RWPE1 (cell line): ENCODE measurements at regions not wholly inside any gene's neighbourhood (a gene's known extent, or its start where the extent isn't known, plus 50 kb on each side); places are given as distances from the start of the nearest gene placed in this dataset.

Source experiments
- CTCF ChIA-PET: fragments of 350-600 bp; sonication (Branson Sonifier 250); formaldehyde crosslinking; extraction: SDS; loops from one replicate; lab custom pipeline; 2021; lab: Yijun Ruan, JAX
- POLR2A ChIA-PET: fragments of 400-600 bp; formaldehyde crosslinking; extraction: SDS; loops from one replicate; lab custom pipeline; 2020; ENCODE audit warnings: antibody characterized with exemption; ENCODE audit not compliant: low non-redundant PET; lab: Yijun Ruan, JAX
- DNase-seq: peaks from one replicate; pipeline ENCODE4 v3.0.0; 2012; ENCODE audit warnings: low spot score
- H3K27ac ChIP-seq: fragments of 450-650 bp; 2 replicates; pipeline ENCODE4 v1.5.1; 2017
- CTCF ChIP-seq: fragments of 450-650 bp; conservative IDR thresholded peaks from 2 replicates; pipeline ENCODE4 v1.5.1; 2017; ENCODE audit warnings: low read depth, mild to moderate bottlenecking

- TF ChIP-seq CTCF, result no peak
- ChIA-PET CTCF (interaction anchor here (0.6 kb wide), 1 partner anchor 152 kb away, joined by 4 read pairs; no protein-coding TSS in a partner anchor), POLR2A (no interaction called here)
- no peak overlapping the region for H3K27ac ChIP-seq
- DNase-seq, result no peak
These were observed 241.3 kb downstream of the RBM43 start for GRCh38 chr2:151020411-151020810.

- POLR2A ChIA-PET, result no interaction called here
- CTCF ChIA-PET, result no interaction called here
- H3K27ac ChIP-seq, result no peak overlapping the region
- DNase-seq, result no peak
- TF ChIP-seq CTCF, result no peak
These were observed 252.1 kb downstream of the RBM43 start for GRCh38 chr2:151009437-151010175.

DNA sequence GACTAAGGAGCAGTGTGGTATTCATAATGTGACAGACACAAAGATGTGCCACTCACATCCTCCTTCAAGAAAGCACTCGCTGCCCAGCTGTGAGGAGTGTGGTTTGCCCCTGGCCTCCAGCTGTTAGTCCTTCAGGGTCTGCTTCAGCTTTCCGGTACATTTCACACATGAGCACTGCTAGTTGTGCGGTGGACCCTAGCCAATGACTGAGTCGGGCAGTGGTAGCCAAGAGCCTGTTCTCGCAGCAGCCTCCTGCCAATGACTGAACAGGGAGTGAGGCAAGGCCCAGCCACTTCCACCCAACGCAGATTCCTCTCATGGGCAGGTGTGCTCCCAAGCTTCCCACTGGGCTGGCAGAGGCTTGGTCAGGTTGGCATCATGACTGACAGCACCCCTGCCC is 254.3 kb downstream of the RBM43 start:
- CTCF ChIA-PET, result no interaction called here
- no peak overlapping the region for H3K27ac ChIP-seq
- DNase-seq, result no peak
- no peak for TF ChIP-seq CTCF
- POLR2A ChIA-PET, result no interaction called here

- no peak overlapping the region for H3K27ac ChIP-seq
- POLR2A ChIA-PET, result no interaction called here
- CTCF ChIA-PET, result no interaction called here
- no peak for DNase-seq
- TF ChIP-seq CTCF, result no peak
These were observed 258.6 kb downstream of the RBM43 start for GRCh38 chr2:151002959-151003600.

- ChIA-PET POLR2A (no interaction called here), CTCF (interaction anchor here (0.7 kb wide), 1 partner anchor 34 kb away, joined by 3 read pairs; no protein-coding TSS in a partner anchor)
- no peak for TF ChIP-seq CTCF
- DNase-seq, result no peak
- no peak overlapping the region for H3K27ac ChIP-seq
These were observed 263.8 kb downstream of the RBM43 start for GRCh38 chr2:150997702-150998440.

DNA sequence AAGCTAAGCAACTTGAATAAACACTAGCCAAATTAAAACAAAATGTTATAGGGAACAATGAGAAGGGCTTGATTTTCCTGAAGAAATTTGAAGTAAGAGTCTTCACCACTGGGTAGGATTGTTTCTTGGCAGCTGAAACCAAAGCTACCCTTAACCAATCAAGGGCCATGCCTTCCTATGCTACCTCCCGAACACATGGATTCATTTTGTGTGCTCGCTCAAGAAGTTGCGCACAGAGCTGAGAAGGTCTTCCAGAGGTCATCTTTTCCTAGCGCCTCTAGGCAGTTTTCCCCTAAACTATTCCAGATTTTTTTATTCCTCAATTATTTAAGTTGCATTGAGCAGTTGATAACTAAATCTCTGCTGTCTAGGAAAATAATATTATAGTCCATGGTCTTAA is 264.6 kb downstream of the RBM43 start:
- H3K27ac ChIP-seq, result no peak overlapping the region
- POLR2A ChIA-PET, result no interaction called here
- no peak for TF ChIP-seq CTCF
- no peak for DNase-seq
- CTCF ChIA-PET, result interaction anchor here (0.6 to 0.7 kb wide), 3 partner anchors 34 to 1342 kb away, joined by 3 to 5 read pairs (median 4); no protein-coding TSS in a partner anchor
